Activated CD4-positive, alpha-beta T cell treated with anti-CD3 and anti-CD28 coated beads for 24 hours (primary cell): ENCODE measurements at regions not wholly inside any gene's neighbourhood (a gene's known extent, or its start where the extent isn't known, plus 50 kb on each side); places are given as distances from the start of the nearest gene placed in this dataset.
"Not testable (repeated sequence)": the region's sequence is repeated elsewhere in the genome, so short reads cannot be mapped to it uniquely, and the experiment has no call there.

Source experiments
- DNase-seq, 2 donors: peaks; one replicate each; pipeline ENCODE4 v3.0.0-alpha.2; 2020; ENCODE audit warnings: low read depth in 2 of 2

DNA sequence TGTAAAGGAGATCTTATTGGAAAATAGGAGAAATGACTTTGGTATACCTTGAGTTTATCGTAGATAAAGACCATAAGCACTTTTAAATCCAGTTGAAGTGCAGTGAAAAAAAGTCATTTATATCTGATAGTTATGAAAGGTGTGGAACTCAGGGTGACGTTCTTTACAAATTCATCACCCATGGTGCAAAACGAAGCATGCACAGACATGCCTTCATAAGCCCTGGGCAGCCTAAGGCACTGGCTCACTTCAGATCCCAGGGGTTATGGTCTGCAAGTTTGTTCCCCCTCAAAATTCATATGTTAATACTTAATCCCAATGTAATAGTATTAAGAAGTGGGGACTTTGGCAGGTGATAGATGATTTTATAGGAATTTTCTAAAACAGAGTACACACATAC lies 1216.4 kb upstream of the USP15 start:
- no peak for DNase-seq

DNA sequence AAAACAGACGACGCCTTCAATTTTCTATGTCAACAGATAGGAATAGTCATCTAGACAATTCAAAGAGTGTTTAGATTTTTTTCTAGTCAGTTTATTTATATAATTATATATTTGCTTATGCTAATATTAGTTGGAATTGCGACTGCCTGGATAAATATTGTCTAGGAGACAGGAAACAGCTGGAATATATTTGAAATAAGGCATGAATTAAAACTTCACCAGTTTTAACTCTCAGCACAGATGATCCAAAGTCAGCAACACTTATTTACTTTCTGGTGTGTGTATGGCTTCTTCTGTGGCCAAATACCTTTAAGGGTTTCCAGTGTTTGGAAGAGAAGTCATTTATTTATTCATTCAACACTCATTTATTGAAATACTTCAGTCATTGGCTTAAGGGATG lies 1215.4 kb upstream of the USP15 start:
- no peak for DNase-seq

DNA sequence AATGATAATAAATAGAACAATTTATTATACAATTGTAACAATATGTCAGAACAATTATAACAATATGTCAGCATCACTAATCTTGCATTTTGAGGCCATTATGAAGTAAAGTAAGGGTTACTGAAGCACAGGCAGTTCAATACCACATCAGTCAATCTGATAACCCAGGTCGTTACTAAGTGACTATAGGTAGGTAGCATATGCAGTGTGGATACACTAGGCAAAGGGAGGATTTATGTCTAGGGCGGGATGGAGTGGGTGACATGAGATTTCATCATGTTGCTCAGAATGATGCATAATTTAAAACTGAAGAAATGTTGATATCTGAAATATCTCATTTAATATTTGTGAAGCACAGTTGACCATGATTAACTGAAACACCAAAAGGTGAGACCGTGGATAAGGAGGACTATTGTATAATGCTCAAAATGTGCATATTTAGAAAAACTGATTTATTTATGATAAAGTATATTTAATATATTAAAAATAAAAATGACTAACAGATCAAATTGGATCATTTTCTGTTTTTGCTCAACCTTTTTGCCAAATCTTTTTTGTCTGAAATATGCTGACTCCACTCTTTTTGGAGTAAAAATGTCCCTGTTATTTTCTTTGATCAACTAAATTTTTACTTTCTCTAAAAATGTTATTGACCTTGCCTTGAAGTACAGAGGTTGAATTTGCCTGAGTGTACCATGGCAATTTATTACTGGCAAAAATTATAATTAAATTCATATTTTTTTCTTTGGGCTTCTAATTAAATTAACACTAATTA lies 1189.4 kb upstream of the USP15 start:
- DNase-seq, result no peak

DNA sequence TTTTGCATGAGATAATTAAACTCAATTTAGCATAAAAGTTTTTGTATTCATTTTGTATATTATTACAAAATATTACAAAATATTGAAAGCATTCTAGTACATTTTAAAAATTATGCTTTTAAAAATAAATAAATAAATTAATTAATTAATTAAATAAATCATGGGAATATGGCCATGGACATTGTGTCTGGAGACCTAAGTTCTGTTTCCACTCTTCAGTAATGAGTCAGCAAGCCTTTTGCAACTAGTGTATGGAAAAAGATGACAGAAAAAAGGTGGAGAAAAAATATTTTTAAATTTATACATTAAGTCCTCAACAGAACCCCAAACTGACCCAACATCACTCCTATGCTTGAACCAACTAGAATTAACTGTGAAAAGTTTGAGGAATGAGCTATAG lies 1187.5 kb upstream of the USP15 start:
- no peak for DNase-seq

DNA sequence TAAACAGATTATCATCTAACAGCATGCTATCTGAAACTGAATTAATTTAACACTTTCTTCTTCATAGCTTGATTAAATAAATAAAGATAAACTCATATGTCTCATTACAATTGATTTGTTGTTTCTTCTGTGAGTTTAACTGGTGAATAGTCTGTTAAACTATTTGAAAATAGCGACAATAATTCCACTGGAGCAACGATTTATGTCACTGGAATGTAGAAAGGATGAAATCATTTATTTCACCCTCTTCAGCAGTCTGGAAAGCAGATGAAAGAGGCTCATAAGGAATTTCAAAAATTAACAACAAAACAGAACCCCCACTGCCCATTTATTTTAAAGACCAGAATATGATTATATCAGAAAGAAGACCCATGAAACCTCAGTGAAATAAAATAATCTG lies 1165.1 kb upstream of the USP15 start:
- DNase-seq, result no peak

DNA sequence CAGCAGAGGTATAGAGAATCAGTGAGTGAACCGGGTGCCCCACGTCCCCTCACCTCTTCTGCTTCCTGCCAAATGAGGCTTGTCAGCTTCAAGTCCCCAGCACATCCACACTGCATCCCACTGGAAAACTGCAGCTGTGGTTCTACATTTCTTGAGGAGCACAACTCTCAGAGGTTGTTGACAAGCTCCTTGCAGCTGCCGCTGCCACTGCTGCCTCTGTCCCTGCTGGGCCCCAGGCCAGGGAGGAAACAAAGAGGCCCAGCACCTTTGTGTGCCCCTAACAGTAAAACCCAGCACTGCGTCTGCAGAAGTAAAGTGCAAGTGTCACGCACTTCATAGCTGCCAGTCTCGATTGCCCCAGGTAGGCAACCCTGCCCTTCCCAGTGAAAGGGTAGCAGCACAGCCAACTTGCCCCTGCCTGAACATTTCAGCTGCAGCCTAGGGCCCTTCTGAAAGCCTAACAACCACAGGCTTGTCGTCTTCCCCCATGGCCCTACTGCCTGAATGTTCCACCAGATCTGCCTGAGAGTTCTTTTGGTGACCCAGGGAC lies 1162.1 kb upstream of the USP15 start:
- DNase-seq, result no peak

DNA sequence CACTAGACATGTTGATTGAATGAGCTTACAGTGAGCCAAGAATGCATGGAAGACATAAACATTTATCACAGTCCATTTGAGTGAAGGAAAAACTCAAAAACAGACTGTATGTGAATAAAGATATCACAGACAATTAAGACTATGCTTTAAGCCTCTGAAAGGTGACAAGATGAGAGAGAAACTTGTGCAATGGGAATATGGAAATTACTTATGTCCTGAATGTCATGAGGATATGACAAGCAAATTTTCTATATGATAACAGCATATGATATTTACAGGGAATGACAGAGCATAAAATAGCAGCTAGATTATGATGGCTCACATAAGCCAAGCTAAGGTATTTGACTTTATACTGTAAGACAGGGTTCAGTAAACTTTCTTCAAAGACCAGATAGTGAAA lies 1153.1 kb upstream of the USP15 start:
- no peak for DNase-seq

DNA sequence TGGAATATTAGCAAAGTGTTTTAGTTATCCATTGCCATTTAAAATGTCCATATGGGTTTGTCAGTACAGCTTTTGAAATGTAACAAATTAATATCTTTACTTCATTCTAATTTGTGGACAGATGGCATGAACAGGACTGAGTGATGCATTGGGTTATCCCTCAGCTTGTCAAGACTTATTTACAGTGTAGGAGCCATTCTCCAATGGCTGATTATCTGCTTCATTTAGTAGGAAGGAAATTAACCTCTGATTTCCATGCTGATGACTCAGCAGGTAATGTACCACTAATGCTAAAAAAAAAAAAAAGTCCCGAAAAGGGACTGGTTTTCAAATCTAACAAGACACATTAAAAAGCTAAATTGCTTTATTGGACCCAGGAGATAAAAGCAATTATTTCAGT lies 1149.0 kb upstream of the USP15 start:
- DNase-seq, result no peak

DNA sequence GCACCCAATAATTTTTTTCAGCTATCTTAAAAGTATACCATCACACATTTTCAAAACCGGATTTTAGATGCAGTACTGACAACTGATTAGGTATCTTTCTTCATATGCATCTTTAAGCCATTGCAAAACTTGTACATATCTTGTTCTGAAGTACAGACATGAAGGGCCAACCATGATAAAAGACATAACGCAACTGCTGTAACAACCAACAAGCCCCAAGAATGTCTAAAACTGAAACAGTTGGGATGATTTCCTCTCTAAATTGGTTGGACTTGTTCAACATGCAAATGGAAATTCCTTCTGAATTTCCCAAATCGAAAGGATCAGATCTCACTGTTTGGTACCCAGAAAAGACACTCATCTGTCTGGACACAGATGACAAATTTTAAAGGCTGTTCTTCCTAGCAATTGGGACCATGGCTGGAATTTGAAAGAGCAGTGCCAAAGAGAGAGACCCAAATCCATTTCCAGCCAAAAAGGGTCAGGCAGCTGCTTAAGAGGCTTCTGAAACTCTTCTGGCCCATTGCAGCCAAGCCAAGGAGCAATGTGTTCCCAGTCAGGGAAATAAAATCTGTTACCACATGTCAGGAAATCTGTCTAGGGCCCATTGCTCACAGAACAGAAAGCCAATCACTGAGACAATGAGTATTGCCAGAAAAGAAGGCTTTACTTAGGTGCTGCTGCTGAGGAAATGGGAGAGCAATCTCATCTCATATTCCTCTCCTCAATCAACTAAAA lies 1122.4 kb upstream of the USP15 start:
- DNase-seq, result no peak

DNA sequence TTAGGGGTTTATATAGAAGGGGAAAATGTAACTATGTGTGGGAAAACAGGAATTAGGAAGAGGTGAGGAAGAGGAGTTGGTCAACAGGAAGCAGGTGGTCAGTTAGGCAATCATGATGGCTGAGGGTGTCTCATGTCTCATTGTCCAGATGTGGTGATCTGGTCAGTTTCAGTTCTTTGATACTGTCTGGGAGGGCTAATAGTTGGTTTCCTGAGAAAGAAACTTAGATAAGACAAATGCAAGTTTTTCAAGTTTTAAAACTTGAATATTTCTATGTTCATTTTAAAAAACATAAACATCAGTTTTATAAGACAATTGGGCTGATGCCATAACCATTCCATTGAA lies 1121.8 kb upstream of the USP15 start:
- no peak for DNase-seq

DNA sequence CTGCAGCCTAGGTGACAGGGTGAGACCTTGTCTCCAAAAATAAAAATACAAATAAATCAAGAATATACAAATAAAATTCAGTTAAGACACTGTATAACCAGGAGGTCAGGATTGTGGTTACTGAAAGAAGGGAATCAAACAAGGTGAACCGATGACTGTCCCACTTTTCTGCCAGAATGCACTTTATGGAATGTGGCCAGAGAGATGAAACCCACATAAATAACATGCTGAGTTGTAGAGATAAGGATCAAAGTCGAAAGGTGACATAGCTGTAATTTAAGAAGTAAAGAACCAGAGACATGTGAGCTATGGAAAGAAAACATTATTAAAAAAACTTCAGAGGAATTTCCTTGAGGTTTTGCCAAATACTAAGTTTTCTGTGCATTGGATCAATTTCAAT lies 1098.2 kb upstream of the USP15 start:
- DNase-seq, result no peak

DNA sequence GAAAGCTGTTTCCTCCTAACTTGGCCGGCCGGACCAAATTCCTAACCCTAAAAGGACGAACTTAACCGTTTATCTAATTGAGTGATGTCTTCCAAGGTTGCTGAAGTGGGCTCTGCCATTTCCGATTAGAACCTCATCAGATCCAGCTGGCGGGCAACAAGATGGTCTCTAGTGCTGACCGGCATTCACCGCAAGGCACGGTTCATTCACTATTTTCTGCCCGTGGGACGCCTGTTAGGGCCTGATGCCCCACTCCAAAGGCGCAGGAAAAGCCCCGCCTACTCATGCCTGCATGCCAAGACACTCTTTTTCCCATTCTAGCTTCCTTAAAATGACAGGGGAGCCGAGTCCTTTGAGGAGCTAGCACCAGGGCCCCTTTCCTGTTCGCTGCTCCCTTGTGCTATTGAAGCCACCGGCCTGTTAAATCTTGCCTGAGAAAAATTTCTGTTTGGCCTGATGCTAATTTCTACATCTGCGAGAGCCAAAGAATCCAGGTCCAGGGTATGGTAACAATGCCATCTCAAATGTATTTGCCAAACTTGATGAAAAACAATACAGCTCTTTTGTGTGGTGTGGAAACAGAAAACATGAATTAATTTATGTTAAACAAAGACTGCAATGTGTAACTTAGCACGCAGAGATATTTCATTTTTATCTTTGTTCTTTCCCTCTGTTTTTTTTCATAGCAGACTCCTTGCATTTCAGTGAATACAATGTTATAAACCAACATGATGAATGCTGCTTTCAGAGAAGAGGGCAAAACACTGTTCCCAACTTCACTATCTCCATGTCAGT lies 1071.2 kb upstream of the USP15 start:
- no peak for DNase-seq

DNA sequence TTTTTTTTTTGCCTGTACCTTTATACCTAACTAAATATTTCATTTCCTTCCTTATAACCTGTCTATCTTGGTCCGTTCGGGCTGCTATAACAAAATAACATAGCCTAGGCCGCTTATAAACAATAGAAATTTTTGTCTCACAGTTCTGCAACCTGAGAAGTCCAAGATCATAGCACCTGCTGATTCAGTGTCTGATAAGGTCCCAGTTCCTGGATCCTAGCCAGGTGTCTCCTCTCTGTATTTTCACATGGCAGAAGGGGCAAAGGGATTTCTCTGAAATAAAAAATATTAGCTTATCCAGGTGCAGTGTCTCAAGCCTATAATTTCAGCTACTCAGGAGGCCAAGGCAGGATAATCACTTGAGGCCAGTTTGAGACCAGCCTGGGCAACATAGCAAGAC lies 1046.6 kb upstream of the USP15 start:
- DNase-seq, result no peak

DNA sequence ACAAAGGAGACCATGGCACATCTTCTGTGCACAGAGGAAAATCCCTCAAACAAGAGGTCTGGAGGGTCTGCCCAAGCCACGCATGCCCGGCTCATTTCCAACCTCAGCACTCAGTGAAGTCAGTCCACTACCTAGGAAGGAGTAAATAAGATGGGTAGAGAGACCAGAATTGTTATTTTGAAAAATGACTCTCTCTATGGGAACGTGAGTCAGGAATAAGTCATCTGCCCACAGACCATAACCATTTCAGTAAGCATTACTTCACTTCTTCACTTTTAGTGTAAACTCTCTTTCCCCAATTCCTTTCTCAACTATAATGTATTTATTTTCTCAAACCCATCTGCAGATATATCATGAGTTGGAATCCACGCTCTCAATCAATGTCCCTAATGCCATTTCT lies 1039.9 kb upstream of the USP15 start:
- DNase-seq, result no peak

DNA sequence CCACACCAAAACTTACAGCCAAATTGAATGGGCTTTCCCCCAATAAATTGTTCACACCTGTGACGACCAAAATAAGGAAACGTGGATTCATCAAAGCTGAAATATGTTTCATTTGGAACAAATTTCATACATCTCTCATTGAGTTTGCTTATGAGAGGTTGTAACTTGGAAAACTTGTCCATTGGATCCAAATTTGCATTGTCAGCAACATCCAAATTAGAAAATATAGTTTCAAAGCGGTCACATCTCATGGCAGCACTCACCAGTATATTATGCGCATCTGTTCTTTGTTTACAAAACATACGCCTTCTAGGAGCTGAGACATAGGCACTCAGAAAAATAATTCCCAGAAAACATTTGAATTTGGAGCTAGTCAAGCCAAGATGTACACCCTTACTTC lies 1028.2 kb upstream of the USP15 start:
- no peak for DNase-seq

DNA sequence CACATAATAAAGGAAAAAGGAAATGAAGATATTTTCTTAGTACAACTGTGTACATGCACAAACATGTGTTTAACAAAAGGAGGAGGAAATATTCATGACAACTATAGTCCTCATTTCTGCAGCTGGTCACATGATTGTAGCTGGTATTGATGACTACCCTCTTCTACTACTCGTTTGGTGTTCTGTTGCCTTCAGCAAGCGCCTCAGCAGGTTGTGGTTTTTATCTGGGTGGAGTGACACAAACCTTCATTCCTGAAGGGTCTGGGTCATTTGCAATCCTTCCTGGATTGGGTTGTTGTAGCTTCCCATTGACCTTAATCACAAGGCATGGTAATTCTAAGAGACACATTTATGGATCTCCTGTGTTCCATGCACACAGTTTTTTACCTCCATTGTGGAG lies 1009.9 kb upstream of the USP15 start:
- no peak for DNase-seq

DNA sequence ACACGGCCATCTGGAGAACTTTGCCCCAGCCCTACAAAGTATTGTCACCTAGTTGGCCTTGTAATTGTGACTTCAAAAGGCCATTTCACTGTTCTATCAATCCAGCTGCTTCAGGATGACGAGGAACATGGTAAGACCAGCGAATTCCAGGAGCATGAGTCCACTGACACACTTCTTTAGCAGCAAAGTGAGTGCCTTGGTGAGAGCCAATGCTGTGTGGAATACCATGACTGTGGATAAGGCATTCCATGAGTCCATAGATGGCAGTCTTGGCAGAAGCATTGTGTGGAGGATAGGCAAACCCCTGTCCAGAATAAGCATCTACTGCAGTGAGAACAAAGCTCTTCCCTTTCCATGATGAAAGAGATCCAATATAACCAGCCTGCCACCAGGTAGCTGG lies 1009.1 kb upstream of the USP15 start:
- no peak for DNase-seq

DNA sequence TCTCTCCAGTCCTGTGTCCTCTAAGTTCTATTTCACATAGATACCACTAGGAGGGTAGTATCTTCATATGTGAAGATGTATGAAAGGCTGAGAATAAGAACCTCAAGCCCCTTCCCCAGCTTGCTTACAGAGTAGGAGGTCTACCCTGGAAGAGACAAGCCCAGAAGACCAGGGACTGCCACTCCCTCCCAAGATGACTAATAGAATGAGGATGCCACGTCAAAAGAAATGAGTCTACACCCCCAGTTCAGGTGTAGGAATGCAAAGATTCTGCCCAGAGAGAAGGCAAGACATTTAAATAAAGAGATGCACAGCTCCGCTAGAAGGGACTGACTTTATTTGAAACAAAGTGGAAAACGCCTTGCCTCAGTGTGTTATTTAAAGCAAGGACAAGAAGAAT lies 1006.0 kb upstream of the USP15 start:
- no peak for DNase-seq

DNA sequence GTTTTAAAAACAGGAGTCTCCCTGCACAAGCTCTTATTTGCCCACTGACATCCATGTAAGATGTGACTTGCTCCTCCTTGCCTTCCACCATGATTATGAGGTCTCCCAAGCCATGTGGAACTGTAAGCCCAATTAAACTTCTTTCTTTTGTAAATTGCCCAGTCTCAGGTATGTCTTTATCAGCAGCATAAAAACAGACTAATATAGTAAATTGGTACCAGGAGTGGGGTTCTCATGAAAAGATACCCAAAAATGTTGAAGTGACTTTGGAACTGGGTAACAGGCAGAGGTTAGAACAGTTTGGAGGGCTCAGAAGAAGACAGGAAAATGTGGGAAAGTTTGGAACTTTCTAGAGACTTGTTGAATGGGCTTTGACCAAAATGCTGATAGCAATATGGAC lies 995.9 kb upstream of the USP15 start:
- not testable (repeated sequence) for DNase-seq

DNA sequence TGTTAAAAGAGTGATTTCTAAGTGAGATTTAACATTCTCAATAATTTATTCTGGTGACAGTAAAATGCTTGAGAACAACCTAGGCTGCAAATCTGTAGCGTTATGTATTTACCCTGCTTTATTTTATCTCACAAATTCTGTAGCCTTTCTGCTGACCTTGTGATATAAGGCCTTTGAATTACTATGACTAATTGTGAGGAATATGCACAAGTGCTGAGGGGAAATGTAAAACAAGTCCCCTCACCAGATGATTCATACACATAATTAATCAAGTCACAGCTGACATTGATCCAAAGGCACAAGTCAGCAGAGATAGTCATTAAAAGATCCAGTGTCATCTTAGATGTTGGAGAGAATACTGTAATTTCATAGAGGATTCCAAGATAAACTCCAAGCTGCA lies 992.7 kb upstream of the USP15 start:
- DNase-seq, result no peak

DNA sequence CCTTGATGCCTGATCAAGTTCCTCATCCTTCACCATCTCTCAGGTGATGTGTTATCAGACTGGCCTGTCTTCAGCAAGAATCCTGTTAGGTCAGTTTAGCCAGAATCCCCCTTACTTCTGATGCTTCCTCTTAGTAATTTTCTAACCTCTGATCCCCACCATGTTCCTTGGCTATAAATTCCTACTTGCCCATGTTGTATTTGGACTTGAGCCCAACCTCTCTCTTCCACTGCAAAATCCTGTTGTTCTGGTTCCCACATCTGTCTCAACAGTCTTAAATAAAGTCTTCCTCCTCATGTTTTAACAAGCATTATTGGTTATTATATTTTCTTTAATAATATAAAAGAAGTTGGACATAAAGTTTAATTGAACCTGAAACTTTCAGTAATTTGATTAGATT lies 987.8 kb upstream of the USP15 start:
- DNase-seq, result no peak

DNA sequence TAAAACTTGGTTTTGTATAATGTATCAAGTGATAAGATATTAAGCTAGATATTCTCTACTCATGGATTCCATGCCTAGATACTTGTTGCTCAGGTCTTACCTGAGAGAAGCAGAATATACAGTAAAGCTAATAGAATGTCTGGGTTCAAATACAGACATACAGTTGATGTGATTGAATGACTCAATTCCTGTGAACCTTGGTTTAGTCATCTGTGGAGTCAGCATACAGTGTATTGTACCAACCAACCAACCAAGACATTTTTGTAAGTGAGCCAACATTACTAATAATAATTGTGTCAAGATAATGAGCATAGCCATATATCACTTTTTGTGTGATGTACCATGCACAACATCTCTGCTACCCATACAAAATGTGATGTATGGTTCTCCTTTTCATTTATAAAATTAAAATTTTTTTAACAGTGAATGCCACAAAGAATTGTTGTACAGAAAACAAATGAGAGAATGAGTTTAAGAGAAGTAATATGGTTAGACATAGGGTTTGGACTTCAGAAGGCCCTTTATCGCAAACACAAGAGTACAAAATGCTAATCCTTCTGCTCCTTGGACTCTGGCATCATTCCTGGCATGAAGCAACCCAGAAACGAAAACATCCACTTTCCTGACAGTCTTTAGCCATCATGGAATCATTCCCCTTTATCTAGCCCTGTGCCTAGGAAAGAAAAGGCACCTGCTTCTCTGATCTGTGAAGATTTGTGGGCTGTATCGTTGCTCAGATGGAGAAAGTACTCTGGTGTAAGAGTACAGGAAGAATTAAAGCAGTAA lies 977.2 kb upstream of the USP15 start:
- DNase-seq, result no peak
